Caco-2 (cell line): ENCODE measurements at regions not wholly inside any gene's neighbourhood (a gene's known extent, or its start where the extent isn't known, plus 50 kb on each side); places are given as distances from the start of the nearest gene placed in this dataset.

Source experiments
- BruUV-seq: library from RNA; stranded (reverse); fragments of 400-500 nt; replicated peaks from 2 replicates; lab custom pipeline; 2021; lab: Mats Ljungman, UMichigan
- CTCF ChIA-PET: fragments of 300-600 bp; sonication (Branson Sonifier 250); formaldehyde crosslinking; loops from one replicate; lab custom pipeline; 2022; ENCODE audit warnings: antibody characterized with exemption; lab: Charles Lee
- POLR2A ChIA-PET: fragments of 300-600 bp; sonication (Branson Sonifier 250); formaldehyde crosslinking; loops from one replicate; lab custom pipeline; 2022; ENCODE audit warnings: antibody characterized with exemption; lab: Charles Lee
- DNase-seq, 2 experiments: peaks; one replicate each; pipeline versions ENCODE4 v3.0.0 to v3.0.0-alpha.2; 2020 to 2022
- H3K27me3 ChIP-seq: replicated peaks from 2 replicates; pipeline ENCODE4 v1.6.0; 2011; ENCODE audit warnings: low read length; ENCODE audit not compliant: control insufficient read depth, insufficient read depth
- H3K36me3 ChIP-seq: 2 replicates; pipeline ENCODE4 v1.5.1; 2011; ENCODE audit warnings: low read length; ENCODE audit not compliant: control insufficient read depth, insufficient read depth
- H3K4me1 ChIP-seq: fragments of 250-450 bp; sonication (Bioruptor Pico); 2 replicates; pipeline ENCODE4 v1.5.1; 2020; ENCODE audit warnings: mild to moderate bottlenecking
- H3K4me3 ChIP-seq: 2 replicates; pipeline ENCODE4 v1.5.1; 2011; ENCODE audit warnings: low read depth, mild to moderate bottlenecking, control low read depth, low read length
- H3K9me3 ChIP-seq: fragments of 250-450 bp; sonication (Bioruptor Pico); 2 replicates; pipeline ENCODE4 v1.5.1; 2020; ENCODE audit warnings: mild to moderate bottlenecking, moderate library complexity
- H3K27ac Mint-ChIP-seq: one replicate; pipeline ENCODE4 v1.8.0; 2022; ENCODE audit warnings: mixed read lengths; ENCODE audit not compliant: unreplicated experiment
- H3K27me3 Mint-ChIP-seq: one replicate; pipeline ENCODE4 v1.8.0; 2022; ENCODE audit warnings: mixed read lengths; ENCODE audit not compliant: insufficient read depth, unreplicated experiment
- H3K36me3 Mint-ChIP-seq: one replicate; pipeline ENCODE4 v1.8.0; 2022; ENCODE audit warnings: mild to moderate bottlenecking, mixed read lengths; ENCODE audit not compliant: insufficient read depth, unreplicated experiment
- H3K4me1 Mint-ChIP-seq: one replicate; pipeline ENCODE4 v1.8.0; 2022; ENCODE audit warnings: low read depth, mixed read lengths; ENCODE audit not compliant: unreplicated experiment
- H3K4me3 Mint-ChIP-seq: one replicate; pipeline ENCODE4 v1.8.0; 2022; ENCODE audit warnings: mild to moderate bottlenecking, moderate library complexity, mixed read lengths; ENCODE audit not compliant: unreplicated experiment
- H3K9me3 Mint-ChIP-seq: one replicate; pipeline ENCODE4 v1.8.0; 2022; ENCODE audit warnings: mixed read lengths; ENCODE audit not compliant: unreplicated experiment
- intact Hi-C: fragments of 100-400 bp; cut with micrococcal nuclease; formaldehyde crosslinking; loops from one replicate; pipeline ENCODE4 v1.10.0; 2022; ENCODE audit not compliant: unreplicated experiment
- TF ChIP-seq, protein P1 (sequence below), 2 experiments: fragments of 200-600 bp in 1 of 2; IDR thresholded peaks; 1 replicate in 1 of 2; 2 replicates in 1 of 2; pipeline versions ENCODE4 v1.5.1 to v1.8.0; 2011 to 2022; ENCODE audit warnings: antibody characterized with exemption in 1 of 2, control low read depth in 1 of 2, inconsistent platforms in 1 of 2, low read depth in 1 of 2, low read length in 1 of 2, mild to moderate bottlenecking in 1 of 2, moderate library complexity in 1 of 2; ENCODE audit not compliant: insufficient read depth in 1 of 2, severe bottlenecking in 1 of 2, unreplicated experiment in 1 of 2

DNA sequence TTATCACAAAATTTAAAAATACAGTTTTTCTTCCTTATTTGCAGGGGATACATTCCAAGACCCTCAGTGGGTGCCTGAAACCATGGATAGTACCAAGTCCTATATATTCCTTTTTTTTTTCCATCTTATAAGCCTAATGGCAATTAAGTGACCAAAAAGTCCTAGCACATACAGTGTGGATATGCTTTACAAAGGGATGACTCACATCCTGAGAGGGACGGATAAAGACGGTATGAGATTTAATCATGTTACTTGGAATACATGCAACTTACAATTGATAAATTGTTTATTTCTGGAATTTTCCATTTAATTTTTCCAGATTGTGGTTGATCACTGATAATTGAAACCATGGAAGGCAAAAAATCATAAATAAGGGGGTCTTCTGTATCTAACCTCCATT lies 181.2 kb upstream of the BRINP3 start:
- intact Hi-C loops, result no loop called here
- Histone ChIP-seq H3K4me1 (no peaks in the 10 kb centered on the region), H3K27me3 (no peaks in the 10 kb centered on the region), H3K36me3 (no peaks in the 10 kb centered on the region), H3K9me3 (no peaks in the 10 kb centered on the region), H3K4me3 (no peak overlapping the region)
- BruUV-seq, result no TSS peak
- POLR2A ChIA-PET, result no interaction called here
- Mint-ChIP-seq H3K36me3 (no peaks in the 10 kb centered on the region), H3K9me3 (no peaks in the 10 kb centered on the region), H3K4me3 (no peak overlapping the region), H3K27me3 (no peaks in the 10 kb centered on the region), H3K27ac (no peak overlapping the region), H3K4me1 (no peaks in the 10 kb centered on the region)
- CTCF ChIA-PET, result no interaction called here
- TF ChIP-seq, protein P1, sequence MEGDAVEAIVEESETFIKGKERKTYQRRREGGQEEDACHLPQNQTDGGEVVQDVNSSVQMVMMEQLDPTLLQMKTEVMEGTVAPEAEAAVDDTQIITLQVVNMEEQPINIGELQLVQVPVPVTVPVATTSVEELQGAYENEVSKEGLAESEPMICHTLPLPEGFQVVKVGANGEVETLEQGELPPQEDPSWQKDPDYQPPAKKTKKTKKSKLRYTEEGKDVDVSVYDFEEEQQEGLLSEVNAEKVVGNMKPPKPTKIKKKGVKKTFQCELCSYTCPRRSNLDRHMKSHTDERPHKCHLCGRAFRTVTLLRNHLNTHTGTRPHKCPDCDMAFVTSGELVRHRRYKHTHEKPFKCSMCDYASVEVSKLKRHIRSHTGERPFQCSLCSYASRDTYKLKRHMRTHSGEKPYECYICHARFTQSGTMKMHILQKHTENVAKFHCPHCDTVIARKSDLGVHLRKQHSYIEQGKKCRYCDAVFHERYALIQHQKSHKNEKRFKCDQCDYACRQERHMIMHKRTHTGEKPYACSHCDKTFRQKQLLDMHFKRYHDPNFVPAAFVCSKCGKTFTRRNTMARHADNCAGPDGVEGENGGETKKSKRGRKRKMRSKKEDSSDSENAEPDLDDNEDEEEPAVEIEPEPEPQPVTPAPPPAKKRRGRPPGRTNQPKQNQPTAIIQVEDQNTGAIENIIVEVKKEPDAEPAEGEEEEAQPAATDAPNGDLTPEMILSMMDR (IDR thresholded peaks at IDR 0.05; ENCODE audit: insufficient read depth in 1 of 2, low read depth in 1 of 2, low read length in 1 of 2, severe bottlenecking in 1 of 2, unreplicated experiment in 1 of 2), result no peak
- DNase-seq, result no peak

DNA sequence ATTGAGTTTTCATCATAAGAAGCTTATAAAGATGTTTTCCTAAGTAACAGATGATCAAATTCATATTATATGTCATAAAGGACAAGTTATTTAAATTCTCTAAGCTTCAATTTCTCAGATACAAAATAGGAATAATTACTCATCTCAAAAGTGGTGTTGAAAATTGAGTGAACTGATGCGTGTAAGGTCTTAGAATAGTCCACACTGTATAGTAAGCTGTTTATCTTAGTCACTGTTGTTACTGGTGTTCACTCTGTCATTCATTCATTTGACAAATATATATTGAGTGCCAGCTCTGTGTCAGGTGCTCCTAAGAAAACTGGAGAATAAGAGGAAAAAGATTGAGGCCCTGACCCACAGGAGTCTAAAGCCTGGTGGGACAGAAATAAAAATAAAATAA lies 186.3 kb upstream of the BRINP3 start:
- no peaks in the 10 kb centered on the region for H3K36me3 Mint-ChIP-seq
- BruUV-seq, result no TSS peak
- Histone ChIP-seq H3K9me3 (no peaks in the 10 kb centered on the region), H3K27me3 (no peaks in the 10 kb centered on the region), H3K36me3 (no peaks in the 10 kb centered on the region), H3K4me1 (no peaks in the 10 kb centered on the region), H3K4me3 (no peak overlapping the region)
- ChIA-PET CTCF (no interaction called here), POLR2A (no interaction called here)
- DNase-seq, result no peak
- intact Hi-C loops, result no loop called here
- no peaks in the 10 kb centered on the region for H3K9me3 Mint-ChIP-seq
- H3K27ac Mint-ChIP-seq, result no peak overlapping the region
- no peak overlapping the region for H3K4me3 Mint-ChIP-seq
- no peaks in the 10 kb centered on the region for H3K27me3 Mint-ChIP-seq
- TF ChIP-seq, protein P1 (IDR thresholded peaks at IDR 0.05; ENCODE audit: insufficient read depth in 1 of 2, low read depth in 1 of 2, low read length in 1 of 2, severe bottlenecking in 1 of 2, unreplicated experiment in 1 of 2), result no peak
- H3K4me1 Mint-ChIP-seq, result peaks cover 6% of the 10 kb centered on the region

DNA sequence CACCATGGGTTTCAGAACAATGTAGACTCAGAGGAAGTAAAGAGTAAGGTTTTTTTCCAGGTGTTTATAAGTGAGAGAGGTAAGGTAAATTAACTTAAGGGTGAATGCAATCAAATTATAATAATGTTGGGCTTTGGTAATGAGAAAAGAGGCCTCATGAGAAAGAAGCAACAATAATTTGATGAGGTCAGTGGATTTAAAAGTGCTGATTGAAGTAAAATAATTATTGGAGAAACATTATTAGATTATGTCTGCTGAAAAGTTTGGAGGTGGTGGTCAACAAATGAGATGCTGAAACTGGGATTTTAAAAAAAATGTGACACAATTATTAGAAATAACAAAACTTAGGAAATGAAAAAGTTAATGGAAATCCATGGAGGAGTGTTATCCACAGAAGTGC lies 187.4 kb upstream of the BRINP3 start:
- CTCF ChIA-PET, result no interaction called here
- TF ChIP-seq, protein P1 (IDR thresholded peaks at IDR 0.05; ENCODE audit: insufficient read depth in 1 of 2, low read depth in 1 of 2, low read length in 1 of 2, severe bottlenecking in 1 of 2, unreplicated experiment in 1 of 2), result no peak

More for the DNA sequence above, 187.4 kb upstream of the BRINP3 start:
- Mint-ChIP-seq H3K4me3 (no peak overlapping the region), H3K9me3 (no peaks in the 10 kb centered on the region), H3K36me3 (no peaks in the 10 kb centered on the region), H3K4me1 (peaks cover 6% of the 10 kb centered on the region), H3K27ac (no peak overlapping the region), H3K27me3 (no peaks in the 10 kb centered on the region)
- Histone ChIP-seq H3K9me3 (no peaks in the 10 kb centered on the region), H3K4me1 (no peaks in the 10 kb centered on the region), H3K36me3 (no peaks in the 10 kb centered on the region), H3K4me3 (no peak overlapping the region), H3K27me3 (no peaks in the 10 kb centered on the region)
- no TSS peak for BruUV-seq
- POLR2A ChIA-PET, result no interaction called here
- intact Hi-C loops, result no loop called here
- no peak for DNase-seq
